Hematopoietic multipotent progenitor cell treated with erythropoietin and hydrocortisone succinate and interleukin-3 and kit ligand, for 6 days (in vitro differentiated cells): ENCODE measurements at regions not wholly inside any gene's neighbourhood (a gene's known extent, or its start where the extent isn't known, plus 50 kb on each side); places are given as distances from the start of the nearest gene placed in this dataset.

ENCODE experiments used
- DNase-seq: peaks from one replicate; pipeline ENCODE4 v3.0.0-alpha.2; 2015

DNA sequence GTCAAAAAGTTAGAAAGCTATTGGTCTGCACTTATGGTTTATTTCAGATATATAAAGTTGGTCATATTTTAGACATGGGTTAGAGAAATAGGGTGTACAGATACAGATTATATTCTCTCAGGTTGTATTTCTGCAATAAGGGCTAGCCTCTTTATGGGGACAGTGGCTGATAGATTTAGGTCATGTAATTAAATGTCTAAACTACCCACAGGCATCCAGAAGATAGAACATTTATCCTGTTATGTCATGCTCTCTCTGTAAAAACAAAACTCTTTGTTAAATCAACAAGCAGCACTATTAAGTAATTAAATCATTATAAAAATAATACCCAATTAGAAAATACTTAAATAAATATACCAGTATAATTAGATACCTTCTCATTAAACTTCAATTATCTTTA lies 612.6 kb upstream of the CITED2 start:
- DNase-seq: no peak

DNA sequence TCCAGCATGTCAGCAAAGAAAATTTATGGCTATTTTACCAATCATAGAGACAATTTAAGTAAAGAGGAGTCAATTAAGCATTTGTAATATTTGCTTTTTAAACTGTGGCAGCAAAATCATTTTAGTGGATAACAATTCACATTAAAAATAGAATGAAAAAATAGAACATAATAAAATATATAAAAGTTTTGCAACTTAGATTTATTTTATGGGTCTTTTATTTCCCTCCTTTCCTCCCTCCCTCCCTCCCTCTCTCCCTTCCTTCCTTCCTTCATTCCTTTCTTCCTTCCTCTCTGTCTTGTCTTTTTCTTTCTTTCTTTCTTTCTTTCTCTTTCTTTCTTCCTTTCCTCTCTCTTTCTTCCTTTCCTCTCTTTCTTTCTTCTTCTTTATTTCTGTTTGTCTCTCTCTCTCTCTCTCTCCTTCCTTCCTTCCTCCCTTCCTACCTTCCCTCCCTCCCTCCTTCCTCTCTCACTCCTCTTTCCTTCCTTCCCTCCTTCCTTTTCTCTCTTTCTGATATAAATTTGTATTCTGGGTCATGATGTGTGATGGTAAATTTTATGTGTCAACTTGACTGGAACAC lies 610.9 kb upstream of the CITED2 start:
- DNase-seq: no peak

DNA sequence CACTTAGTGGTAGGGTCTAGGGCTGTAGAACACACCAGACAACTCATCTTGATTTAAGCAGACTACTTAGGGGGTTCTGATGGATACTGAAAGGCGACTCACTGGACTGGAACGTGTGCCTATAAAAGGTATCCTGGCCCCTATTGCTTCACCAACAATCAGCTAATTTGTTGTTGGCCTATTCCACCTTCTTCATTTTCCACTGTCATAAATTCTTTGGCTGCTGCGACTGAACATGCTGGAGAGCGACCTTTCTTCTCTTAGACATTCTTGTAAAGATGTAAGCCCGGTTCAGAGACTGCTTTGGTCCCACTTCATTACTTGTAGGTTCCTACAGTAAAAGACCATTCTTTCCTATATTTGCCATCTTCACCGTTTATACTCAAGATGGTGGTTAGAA lies 609.9 kb upstream of the CITED2 start:
- no peak for DNase-seq

DNA sequence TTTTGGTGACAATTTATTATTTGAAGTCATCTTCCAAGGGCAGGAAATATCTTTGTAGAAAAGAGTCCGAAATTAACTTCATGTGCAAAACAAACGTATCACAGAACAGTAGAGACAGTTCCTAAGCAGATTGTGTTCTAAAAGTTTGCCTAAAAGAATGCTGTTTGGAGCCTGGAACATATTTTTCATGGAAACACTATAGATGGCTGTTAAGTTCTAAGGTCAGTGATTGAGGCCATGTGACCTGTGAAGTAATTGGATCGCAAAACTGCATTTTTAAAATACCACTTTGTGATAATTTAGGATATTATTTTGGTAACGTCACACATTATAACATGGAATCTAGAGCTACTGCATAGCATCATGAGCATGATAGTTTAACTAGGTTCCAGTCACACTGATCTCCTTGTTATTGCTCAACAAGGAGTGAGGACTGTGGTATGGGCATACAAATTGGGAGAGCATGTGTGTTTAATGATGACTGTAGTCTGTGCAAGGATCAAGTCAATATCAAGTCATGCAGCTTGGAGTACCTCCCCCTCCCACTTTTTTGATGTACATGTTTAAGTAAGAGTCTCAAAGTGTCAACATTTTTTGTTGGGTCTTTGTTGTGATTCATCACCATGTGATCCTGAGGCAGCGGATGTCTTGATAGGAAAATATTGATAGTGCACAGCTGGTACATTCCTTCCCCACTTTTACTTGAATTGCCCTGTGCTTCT lies 609.3 kb upstream of the CITED2 start:
- DNase-seq: no peak

DNA sequence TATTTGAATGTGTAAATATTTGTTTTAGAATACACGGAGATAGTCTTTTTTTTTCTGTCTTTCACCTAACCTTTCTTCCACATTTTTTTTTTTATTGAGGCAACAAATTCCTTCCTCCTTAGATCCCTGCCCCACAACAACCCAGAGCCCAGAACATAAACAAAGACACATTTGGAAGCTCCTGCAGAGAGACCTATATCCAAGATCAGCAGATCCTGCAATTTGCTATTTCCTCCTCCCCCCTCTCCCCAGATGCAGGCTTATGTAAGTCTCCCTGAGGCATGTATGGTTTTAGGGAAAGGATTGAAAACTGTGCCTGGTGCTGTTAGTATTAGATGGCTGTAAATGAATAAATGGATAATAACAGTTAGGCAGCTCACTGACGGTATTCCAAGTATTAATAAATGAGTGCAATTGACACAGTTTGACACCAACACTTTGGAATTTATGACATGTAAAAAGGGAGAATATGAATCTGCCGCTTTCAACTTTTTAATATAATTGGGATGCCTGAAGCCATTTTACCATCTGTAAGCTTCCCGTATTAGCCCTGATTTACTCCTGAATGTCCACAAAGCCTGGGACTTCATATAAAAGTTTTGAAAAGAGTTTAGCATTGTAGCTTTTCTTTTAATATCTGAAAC lies 608.3 kb upstream of the CITED2 start:
- no peak for DNase-seq

DNA sequence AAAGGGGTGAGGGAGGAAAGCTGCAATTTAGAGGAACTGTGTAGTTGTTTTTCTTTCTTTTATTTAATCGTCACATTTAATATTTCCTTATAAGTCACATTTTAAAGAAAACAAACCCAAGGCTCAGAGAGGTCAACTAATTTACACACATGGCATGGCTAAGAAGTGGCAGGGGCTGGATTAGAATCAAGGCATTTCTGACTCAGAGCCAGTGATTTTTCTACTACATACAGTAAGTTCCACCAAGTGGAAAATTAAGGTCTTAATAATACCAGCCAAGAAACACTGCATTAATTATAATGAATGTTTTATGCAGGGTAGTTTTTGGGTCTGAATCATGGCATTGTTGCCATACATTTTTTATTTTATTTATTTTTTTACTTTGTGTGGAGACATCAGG lies 607.7 kb upstream of the CITED2 start:
- no peak for DNase-seq

DNA sequence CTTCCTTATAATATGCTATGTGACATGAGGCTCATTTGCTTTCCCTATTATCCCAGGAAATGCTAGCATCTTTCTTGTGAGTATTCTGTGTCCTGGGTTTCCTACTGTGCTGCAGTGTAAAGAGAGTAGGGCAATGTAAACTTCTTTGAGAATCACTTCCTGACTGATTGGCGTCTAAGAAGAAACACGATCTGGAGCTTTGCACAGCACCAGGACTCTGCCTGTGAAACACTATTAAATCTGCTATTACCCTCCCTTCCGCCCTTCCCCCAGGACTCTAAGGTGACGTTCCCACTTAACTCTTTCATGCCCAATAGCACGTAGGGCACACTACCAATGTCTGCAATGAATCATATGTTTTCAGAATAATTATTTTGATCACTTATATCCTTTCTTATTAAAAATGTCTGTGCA lies 607.3 kb upstream of the CITED2 start:
- DNase-seq: peak; percentile 11

DNA sequence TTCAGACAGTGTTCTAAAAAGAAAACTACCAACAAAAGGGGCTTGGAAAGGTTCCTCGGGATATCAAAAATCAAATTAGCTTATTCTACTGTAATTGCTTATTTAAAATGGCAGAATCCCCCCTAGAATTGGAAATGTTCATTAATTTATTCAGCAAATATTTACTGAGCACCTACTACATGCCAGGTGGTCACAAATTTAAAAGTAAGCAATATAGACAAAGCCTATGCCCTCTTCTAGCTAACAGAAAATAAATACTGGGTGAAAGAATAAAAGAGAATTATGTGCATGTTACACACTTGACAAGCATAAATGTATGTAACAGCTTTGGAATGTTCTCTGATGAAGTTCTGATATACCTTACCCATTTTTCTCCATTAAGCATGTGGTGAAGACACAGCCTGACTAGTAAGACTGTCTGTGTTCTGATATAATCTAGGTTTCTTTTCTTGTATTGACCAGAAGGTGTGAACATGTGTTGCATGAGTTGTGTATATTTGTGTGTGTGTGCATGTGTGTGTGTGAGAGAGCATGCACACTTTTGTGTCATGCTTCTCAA lies 606.7 kb upstream of the CITED2 start:
- DNase-seq: no peak

DNA sequence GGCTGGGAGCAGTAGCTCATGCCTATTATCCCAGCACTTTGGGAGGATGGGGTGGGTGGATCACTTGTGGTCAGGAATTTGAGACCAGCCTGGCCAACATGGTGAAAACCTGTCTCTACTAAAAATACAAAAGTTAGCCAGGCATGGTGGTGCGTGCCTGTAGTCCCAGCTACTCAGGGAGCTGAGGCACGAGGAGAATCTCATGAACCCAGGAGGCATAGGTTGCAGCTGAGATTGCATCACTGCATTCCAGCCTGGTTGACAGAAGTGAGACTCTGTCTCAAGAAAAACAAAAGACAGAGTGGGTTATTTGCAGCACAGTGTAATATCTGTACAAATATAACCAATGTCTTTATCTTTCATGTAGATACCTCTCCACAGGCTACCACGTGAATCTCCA lies 606.2 kb upstream of the CITED2 start:
- DNase-seq: peak; percentile 21

DNA sequence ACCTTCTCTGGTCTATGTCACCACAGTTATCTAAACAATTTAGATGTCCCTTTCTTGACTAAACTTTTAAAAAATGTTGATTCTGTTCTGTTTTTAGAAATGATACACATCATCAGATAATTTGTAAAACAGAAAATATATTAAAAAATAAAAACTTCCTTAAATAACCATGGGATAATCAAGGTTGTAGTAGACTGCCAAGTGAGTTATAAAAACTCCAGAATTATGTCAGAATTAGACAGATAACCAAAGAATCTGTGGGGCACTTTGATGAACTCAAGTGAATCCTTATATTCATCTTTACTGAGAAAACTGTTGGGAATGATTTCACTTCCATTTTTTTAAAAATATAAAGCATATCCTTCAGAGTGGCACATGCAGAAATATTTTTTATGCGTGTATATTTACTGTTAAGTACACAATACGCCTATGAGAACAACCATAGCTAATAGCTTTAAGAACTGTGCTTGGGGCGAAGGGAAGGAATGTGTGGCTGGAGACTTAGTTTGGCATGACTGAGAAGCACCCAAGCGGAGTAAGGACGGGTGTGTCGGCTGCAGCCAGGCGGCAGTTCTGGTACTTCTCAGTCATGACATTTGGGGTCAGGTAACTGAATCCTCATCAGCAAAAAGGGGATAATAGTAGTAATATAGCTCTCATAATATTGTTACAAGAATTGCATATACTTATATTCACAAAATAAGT lies 604.7 kb upstream of the CITED2 start:
- no peak for DNase-seq

DNA sequence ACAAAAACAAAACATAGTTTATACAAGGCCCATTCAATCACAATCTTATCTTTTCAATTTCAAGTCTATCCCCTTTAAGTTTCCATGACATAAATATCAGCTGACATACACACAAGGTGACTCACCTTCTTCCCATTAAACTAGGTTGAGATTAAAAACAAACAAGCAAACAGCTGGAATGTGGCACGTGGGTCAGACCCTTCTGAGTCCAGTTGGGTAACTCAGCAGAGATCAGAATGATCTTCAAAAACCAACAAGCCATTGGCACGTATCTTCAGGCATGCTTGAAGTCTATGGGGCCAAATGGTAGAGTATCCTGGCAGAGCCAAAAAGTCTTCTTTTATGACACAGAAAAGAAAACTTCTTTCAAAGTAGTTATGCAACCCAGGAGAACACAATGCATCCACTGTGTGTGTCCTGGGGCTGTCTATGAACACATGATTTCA lies 603.5 kb upstream of the CITED2 start:
- no peak for DNase-seq

DNA sequence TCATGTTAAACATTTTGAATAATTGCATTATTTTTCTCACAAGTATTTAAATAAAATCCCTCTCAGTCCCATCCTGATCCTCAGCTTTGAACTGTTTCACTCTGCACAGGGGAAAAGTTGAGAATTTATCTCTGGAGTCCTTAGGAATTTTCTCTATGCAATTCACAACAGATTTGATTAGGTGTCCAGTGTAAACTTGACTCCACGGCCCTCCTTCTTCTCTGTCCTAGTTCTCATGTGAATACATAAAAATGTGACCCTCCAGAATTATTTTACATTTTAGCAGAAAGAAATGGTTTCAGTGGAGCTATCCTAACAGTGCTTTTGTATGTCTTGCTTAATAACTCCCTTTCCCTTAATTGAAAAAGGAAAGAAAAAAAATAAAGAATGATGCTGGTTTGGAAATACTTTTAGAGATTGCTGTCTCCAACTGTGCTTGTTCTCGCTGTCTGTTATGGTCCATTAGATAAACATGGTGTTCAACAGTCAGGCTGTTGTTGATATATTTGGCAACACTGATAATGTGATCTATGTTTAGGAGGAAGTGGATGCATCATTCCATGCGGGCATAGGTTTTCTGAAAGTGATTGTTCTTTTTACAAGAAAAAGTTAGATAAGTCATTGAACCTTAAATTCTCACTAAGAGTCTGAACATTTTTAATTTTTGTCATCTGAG lies 599.4 kb upstream of the CITED2 start:
- peak; percentile 59 for DNase-seq

DNA sequence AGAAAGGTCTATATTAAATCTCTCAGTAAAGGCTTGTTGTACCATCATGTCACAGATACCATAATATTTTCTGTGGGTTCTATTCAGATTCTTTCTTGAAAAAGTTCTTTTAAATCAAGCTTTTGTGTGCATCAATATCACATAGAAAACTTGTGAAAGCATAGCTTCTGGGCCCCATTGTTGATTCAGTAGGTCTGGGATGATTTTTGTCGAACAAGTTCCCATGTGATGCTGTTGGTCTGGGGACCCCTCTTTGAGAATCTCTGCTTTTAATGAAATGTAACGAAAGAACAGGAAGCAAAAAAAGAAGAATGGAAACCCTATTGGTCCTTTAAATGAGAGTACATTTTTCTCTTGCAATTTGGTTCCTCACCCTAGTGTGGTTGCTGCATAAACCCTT lies 597.7 kb upstream of the CITED2 start:
- no peak for DNase-seq

DNA sequence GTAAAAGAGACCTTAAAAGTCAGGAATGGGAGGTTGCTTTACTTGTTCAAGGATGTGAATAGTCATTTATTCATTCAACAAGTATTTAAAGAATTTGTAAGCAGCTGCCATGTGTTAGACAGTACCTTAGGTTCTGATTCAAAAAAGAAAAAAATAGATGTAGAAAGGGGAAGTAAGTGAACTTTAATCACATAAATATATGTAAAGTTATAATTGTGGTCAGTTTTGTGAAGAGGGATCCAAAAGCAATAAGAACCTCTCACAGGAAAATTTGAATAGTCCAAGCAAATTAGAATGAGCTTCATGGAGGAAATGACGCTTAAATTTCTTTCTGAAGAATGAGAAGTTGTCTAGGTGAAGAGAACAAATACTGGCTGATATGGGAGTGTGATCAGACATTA lies 596.1 kb upstream of the CITED2 start:
- DNase-seq: no peak

DNA sequence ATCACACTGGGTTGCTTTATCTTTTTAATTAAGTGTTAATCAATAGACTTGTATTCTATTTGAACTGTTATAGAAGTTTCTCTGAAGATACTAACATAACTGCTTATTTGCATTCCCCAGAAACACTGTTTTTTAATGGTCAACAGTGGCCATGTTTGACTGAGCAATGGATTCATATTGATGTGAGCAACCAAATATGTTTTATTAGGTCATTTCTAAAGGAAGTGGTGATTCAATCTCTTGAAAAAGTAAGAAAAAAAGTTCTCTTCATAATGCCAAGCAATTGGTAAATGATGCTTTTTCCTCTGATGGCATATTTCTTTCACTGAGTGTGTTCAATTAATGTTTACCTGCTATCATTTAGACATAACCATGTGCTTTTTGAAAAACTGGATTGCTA lies 593.0 kb upstream of the CITED2 start:
- no peak for DNase-seq

DNA sequence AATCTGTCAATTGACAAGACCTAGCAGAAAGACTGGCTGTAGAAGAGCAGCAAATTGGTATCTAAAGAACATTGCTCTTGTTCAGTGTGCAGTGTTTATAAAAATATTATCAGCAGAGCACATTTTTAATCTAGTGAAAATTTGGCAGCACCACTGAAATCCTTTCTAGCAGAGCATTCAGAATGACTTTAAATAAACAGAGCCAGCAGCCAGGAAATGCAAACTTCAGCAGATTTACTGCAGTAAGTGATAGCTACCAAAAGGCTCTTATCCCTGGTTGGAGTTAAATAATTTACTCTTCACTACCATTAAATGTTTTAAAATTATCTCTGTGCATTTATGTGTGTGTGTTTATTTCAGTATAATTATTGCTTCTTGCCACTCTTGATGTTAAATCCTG lies 590.9 kb upstream of the CITED2 start:
- DNase-seq: no peak

DNA sequence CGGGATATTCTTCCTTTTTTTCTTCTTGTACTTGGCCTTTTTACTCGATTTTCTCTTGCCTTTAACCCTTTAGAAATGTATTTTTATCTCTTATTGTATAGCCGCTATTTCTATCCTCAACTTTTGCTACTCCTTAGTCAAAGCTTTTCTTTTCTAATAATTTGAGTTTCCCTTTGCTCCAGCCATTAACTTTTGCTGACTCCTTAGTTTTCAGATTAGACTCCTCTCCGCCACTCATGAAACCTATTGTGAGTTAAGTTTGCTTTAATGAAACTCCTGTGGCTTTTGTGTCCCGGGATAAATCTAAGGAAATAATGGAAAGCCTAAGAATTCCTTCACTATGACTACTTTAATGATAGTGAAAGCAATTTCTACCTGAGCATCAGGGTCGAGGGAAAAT lies 590.3 kb upstream of the CITED2 start:
- DNase-seq: no peak

DNA sequence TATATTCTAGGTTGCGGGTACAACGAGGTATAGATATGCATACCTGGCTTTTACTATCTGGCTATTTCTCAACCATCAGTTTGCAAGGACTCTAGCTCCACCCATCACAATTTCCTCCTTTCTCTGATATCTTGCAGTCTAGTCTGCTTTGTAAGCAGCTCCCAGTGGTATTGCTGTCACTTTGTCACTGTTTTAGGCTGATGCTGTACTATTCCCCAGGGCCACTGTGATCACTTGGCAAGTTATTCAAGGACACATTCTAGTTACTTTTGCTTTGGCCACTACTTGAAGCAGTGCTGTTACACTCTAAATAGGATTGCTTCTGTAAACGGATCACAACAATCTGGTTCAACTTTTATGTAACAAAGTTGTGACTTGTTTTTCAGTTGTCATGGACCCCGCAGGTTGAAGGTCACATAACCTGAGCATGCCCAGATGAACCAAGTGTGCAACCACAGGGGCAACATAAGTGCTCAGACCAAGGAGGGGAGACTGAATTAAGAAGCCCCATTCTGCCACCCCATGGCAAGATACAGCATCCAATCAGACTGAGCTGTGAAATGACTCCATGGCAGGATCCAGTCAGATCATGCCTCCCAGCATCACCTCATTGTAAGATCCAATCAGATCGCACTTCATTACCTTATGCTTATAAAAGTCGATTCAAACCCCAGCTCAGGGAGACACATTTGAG lies 588.4 kb upstream of the CITED2 start:
- DNase-seq: no peak

DNA sequence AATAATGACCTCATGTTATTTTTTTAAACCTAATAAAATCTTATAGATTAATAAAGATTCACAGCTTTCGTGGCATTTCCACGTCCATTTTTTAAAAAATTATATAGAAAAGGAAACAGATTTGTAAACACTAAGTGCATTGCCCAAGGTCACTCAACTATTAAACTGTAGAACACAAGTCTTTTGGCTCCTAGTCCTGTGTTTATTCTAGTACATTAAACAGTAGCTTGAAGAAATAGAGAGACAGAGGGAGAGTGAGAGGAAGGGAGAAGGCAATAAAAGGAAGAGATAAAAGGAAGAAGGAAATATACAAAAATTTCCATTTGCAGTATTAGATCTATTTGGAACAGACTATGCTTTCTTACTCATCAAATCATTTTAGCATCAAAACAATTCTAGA lies 586.7 kb upstream of the CITED2 start:
- no peak for DNase-seq

DNA sequence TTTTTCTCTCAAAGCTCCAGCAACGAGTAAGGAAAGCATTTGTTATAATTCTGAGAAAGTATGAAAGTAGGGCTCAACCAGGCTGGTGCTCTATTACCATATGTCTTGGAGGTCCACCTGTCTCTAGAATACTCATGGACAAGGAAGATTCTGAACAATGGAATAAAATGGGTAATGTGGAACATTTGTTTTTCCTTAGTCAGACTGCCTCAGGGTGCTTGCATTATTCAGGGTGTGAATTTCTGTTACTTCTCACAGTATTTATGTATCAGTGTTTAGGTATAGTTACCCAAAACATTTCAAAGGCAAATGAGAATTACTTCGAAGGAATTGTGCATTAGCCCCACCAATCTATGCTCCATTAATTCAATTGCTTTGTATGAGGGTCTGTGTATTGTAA lies 586.2 kb upstream of the CITED2 start:
- DNase-seq: no peak

DNA sequence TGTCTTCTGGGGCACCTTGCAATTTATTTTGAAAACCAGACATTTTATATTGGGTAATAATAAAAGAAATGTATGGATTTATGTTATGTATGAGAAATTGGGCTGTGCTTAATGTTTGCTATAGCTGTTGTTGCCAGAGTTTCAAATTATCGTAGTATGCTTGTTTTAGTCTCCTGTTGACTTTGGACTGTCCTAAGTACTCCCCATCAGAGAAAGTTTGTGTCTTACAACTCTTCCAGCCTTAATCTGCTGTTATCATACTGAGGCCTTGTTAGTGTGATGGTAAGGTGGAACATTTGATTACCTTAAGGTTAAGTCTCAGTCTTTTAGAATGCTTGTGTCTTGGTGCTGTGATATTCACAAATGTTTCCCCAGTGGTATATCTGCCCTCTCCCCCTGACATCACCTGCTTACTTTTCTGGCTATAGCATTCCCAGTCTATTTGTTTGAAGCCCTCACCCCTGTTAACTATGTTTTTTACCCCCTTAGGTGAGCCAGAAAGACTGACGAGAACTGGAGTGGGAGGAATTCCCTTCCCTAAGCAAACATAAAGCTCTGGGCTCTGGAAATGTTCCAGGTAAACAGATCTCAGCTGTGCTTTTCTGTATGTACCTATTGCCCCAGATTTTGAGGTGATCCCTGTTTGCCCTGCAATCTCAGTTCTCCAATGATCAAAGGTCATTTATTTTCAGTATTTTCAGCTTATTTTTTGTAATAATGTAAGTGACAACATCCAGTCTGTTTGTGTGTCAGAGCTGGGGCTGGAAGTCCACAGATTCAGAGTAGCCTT lies 581.1 kb upstream of the CITED2 start:
- DNase-seq: no peak
